H1 (cell line): ENCODE measurements at regions not wholly inside any gene's neighbourhood (a gene's known extent, or its start where the extent isn't known, plus 50 kb on each side); places are given as distances from the start of the nearest gene placed in this dataset.
A peak's percentile ranks its signal among the peaks of the same experiment; 100 is the strongest.

Source experiments
- CTCF ChIA-PET: fragments of 300-600 bp; sonication (Branson Sonifier 250); formaldehyde crosslinking; loops from one replicate; lab custom pipeline; 2021; ENCODE audit not compliant: partially characterized antibody; lab: Charles Lee
- POLR2A ChIA-PET: fragments of 300-600 bp; sonication (Branson Sonifier 250); formaldehyde crosslinking; loops from one replicate; lab custom pipeline; 2021; ENCODE audit warnings: inconsistent platforms; ENCODE audit not compliant: partially characterized antibody; lab: Charles Lee
- DNase-seq, 2 experiments: peaks; one replicate each; pipeline versions ENCODE4 v3.0.0 to v3.0.0-alpha.2; 2010 to 2022; ENCODE audit warnings: low spot score in 2 of 2, low read depth in 1 of 2, mixed read lengths in 1 of 2
- FAIRE-seq: peaks from 2 replicates; lab custom pipeline; 2011; peaks lifted over from hg19 to GRCh38; lab: Jason Lieb, UNC
- H2AFZ ChIP-seq: 2 replicates; pipeline ENCODE4 v1.8.1; 2012; ENCODE audit warnings: low read length, inconsistent platforms
- H2AK5ac ChIP-seq: 2 replicates; pipeline ENCODE4 v1.6.1; 2013; ENCODE audit warnings: low read depth, low read length
- H2BK120ac ChIP-seq: replicated peaks from 2 replicates; pipeline ENCODE3; 2013; ENCODE audit warnings: low read depth, low read length, inconsistent platforms
- H2BK12ac ChIP-seq: 2 replicates; pipeline ENCODE4 v1.6.1; 2013; ENCODE audit warnings: low read depth, low read length
- H2BK15ac ChIP-seq: 2 replicates; pipeline ENCODE4 v1.6.1; 2013; ENCODE audit warnings: low read length
- H2BK20ac ChIP-seq: 2 replicates; pipeline ENCODE4 v1.6.1; 2013; ENCODE audit warnings: low read length
- H2BK5ac ChIP-seq: 2 replicates; pipeline ENCODE4 v1.6.1; 2013; ENCODE audit warnings: low read depth, low read length
- H3K14ac ChIP-seq: 2 replicates; pipeline ENCODE4 v1.6.1; 2013; ENCODE audit warnings: inconsistent platforms; ENCODE audit not compliant: insufficient read length
- H3K18ac ChIP-seq: 2 replicates; pipeline ENCODE4 v1.6.1; 2013; ENCODE audit warnings: low read length; ENCODE audit errors: extremely low read depth
- H3K23ac ChIP-seq: 2 replicates; pipeline ENCODE4 v1.6.1; 2013; ENCODE audit warnings: inconsistent platforms; ENCODE audit not compliant: insufficient read length
- H3K23me2 ChIP-seq: 2 replicates; pipeline ENCODE4 v1.6.1; 2013; ENCODE audit warnings: low read depth, low read length
- H3K27ac ChIP-seq: 2 replicates; pipeline ENCODE4 v1.6.1; 2011; ENCODE audit warnings: low read depth, low read length, inconsistent platforms
- H3K27me3 ChIP-seq, 4 experiments: replicated peaks in 1 of 4; 1 replicate in 1 of 4; 2 replicates in 3 of 4; pipeline versions ENCODE4 v1.6.1 to v1.8.1; 2011 to 2013; ENCODE audit warnings: low read length in 3 of 4, mild to moderate bottlenecking in 3 of 4, inconsistent platforms in 2 of 4, mixed read lengths in 2 of 4, moderate library complexity in 1 of 4; ENCODE audit not compliant: control insufficient read depth in 3 of 4, insufficient read depth in 3 of 4; ENCODE audit errors: extremely low read depth in 1 of 4
- H3K36me3 ChIP-seq, 4 experiments: 2 replicates each; pipeline versions ENCODE4 v1.6.1 to v1.8.1; 2011 to 2013; ENCODE audit warnings: mild to moderate bottlenecking in 4 of 4, low read length in 3 of 4, moderate library complexity in 2 of 4, control low read depth in 1 of 4, inconsistent platforms in 1 of 4; ENCODE audit not compliant: insufficient read depth in 4 of 4, control insufficient read depth in 2 of 4
- H3K4ac ChIP-seq: replicated peaks from 2 replicates; pipeline ENCODE3; 2013; ENCODE audit warnings: low read length, low read depth, mixed read lengths, inconsistent platforms; ENCODE audit not compliant: insufficient read length
- H3K4me1 ChIP-seq, 4 experiments: replicated peaks in 1 of 4; 1 replicate in 1 of 4; 2 replicates in 3 of 4; pipeline versions ENCODE4 v1.6.1 to v1.8.1; 2011 to 2013; ENCODE audit warnings: low read length in 3 of 4, inconsistent platforms in 2 of 4, mixed read lengths in 1 of 4; ENCODE audit not compliant: insufficient read depth in 4 of 4, control insufficient read depth in 3 of 4
- H3K4me2 ChIP-seq, 2 experiments: 2 replicates each; pipeline versions ENCODE4 v1.6.1 to v1.8.1; 2011 to 2013; ENCODE audit warnings: low read depth in 2 of 2, low read length in 2 of 2, control low read depth in 1 of 2, inconsistent platforms in 1 of 2, mild to moderate bottlenecking in 1 of 2; ENCODE audit not compliant: insufficient read depth in 1 of 2
- H3K4me3 ChIP-seq, 4 experiments: fragments of 200-600, 300-600 bp in 1 of 4; sonication (generic), shearing (Covaris generic), sonication (Bioruptor Twin) in 1 of 4; 2 replicates each; pipeline versions ENCODE4 v1.5.1 to v1.8.1; 2011 to 2016; ENCODE audit warnings: low read length in 4 of 4, low read depth in 3 of 4, control low read depth in 2 of 4, inconsistent platforms in 2 of 4, mild to moderate bottlenecking in 2 of 4, mixed read lengths in 1 of 4, moderate library complexity in 1 of 4; ENCODE audit not compliant: insufficient read depth in 2 of 4; ENCODE audit errors: extremely low read depth in 1 of 4
- H3K56ac ChIP-seq: replicated peaks from 2 replicates; pipeline ENCODE3; 2013; ENCODE audit warnings: low read depth, mild to moderate bottlenecking, mixed read lengths, low read length, inconsistent platforms; ENCODE audit not compliant: insufficient read length
- H3K79me1 ChIP-seq: 2 replicates; pipeline ENCODE4 v1.6.1; 2013; ENCODE audit warnings: low read depth, low read length, control low read depth
- H3K79me2 ChIP-seq, 2 experiments: 2 replicates each; pipeline versions ENCODE4 v1.6.1 to v1.8.1; 2012 to 2013; ENCODE audit warnings: low read length in 2 of 2, mild to moderate bottlenecking in 2 of 2, inconsistent platforms in 1 of 2; ENCODE audit not compliant: insufficient read depth in 2 of 2, control insufficient read depth in 1 of 2
- H3K9ac ChIP-seq, 4 experiments: replicated peaks in 1 of 4; 1 replicate in 1 of 4; 2 replicates in 3 of 4; pipeline versions ENCODE4 v1.6.1 to v1.8.1; 2011 to 2013; ENCODE audit warnings: low read depth in 3 of 4, low read length in 3 of 4, control low read depth in 2 of 4, mild to moderate bottlenecking in 2 of 4, moderate library complexity in 2 of 4, inconsistent platforms in 1 of 4; ENCODE audit errors: extremely low read depth in 1 of 4
- H3K9me3 ChIP-seq, 2 experiments: 2 replicates each; pipeline versions ENCODE4 v1.6.1 to v1.8.1; 2012 to 2013; ENCODE audit warnings: mild to moderate bottlenecking in 2 of 2, moderate library complexity in 2 of 2, control low read depth in 1 of 2, inconsistent platforms in 1 of 2, low read depth in 1 of 2, low read length in 1 of 2, mixed read lengths in 1 of 2; ENCODE audit not compliant: insufficient read depth in 2 of 2
- H4K20me1 ChIP-seq, 2 experiments: replicated peaks in 1 of 2; 2 replicates each; pipeline versions ENCODE3 to v1.8.1; 2011 to 2013; ENCODE audit warnings: inconsistent platforms in 2 of 2, low read length in 2 of 2, mild to moderate bottlenecking in 1 of 2; ENCODE audit not compliant: insufficient read depth in 2 of 2, control insufficient read depth in 1 of 2
- H4K5ac ChIP-seq: 2 replicates; pipeline ENCODE4 v1.6.1; 2013; ENCODE audit warnings: low read length, low read depth, mixed read lengths, inconsistent platforms; ENCODE audit not compliant: insufficient read length
- H4K8ac ChIP-seq: 2 replicates; pipeline ENCODE4 v1.8.0; 2013; ENCODE audit warnings: mild to moderate bottlenecking, moderate library complexity, low read length, inconsistent platforms; ENCODE audit not compliant: insufficient read depth; ENCODE audit errors: extremely low read depth
- H4K91ac ChIP-seq: replicated peaks from 2 replicates; pipeline ENCODE3; 2013; ENCODE audit warnings: low read length, mixed read lengths, inconsistent platforms; ENCODE audit not compliant: insufficient read length
- ASH2L ChIP-seq: fragments of 200-600, 300-600 bp; sonication (generic); IDR thresholded peaks from one replicate; pipeline ENCODE4 v1.7.1; 2017; ENCODE audit warnings: low read length
- BACH1 ChIP-seq: IDR thresholded peaks from 2 replicates; pipeline ENCODE4 v1.6.1; 2012; ENCODE audit warnings: low read length, improper control_type of control experiment
- BRCA1 ChIP-seq: IDR thresholded peaks from 2 replicates; pipeline ENCODE4 v1.6.1; 2012; ENCODE audit warnings: low read depth, low read length, improper control_type of control experiment
- EGR1 ChIP-seq: IDR thresholded peaks from 2 replicates; pipeline ENCODE4 v1.6.1; 2011; ENCODE audit warnings: low read depth, low read length, borderline replicate concordance
- GTF2F1 ChIP-seq: IDR thresholded peaks from 2 replicates; pipeline ENCODE4 v1.6.1; 2012; ENCODE audit warnings: low read depth, low read length, improper control_type of control experiment, borderline replicate concordance
- JUND ChIP-seq: IDR thresholded peaks from 2 replicates; pipeline ENCODE4 v1.6.1; 2011; ENCODE audit warnings: mild to moderate bottlenecking, improper control_type of control experiment, low read length
- KDM5A ChIP-seq: fragments of 200-600 bp; IDR thresholded peaks from 2 replicates; pipeline ENCODE4 v1.7.1; 2012; ENCODE audit warnings: mild to moderate bottlenecking, low read length, inconsistent platforms, mixed read lengths
- MAFK ChIP-seq: IDR thresholded peaks from 2 replicates; pipeline ENCODE4 v1.6.1; 2012; ENCODE audit warnings: low read depth, mild to moderate bottlenecking, improper control_type of control experiment, low read length
- SRF ChIP-seq: IDR thresholded peaks from 2 replicates; pipeline ENCODE4 v1.6.1; 2011; ENCODE audit warnings: mild to moderate bottlenecking, low read depth, low read length, moderate library complexity
- WGBS, 2 experiments: shearing (Covaris generic) in 1 of 2; methylation state at CpG; one replicate each; pipeline versions ENCODE4 v1.1.6 to v1.1.7; 2013 to 2015; ENCODE audit warnings: low lambda C conversion rate in 2 of 2, mixed read lengths in 2 of 2, inconsistent platforms in 1 of 2, low coverage in 1 of 2, missing lambda C conversion rate in 1 of 2; ENCODE audit not compliant: insufficient replicate concordance in 2 of 2, insufficient coverage in 1 of 2, insufficient read length in 1 of 2; ENCODE audit errors: extremely low coverage in 1 of 2, missing lambda C conversion rate in 1 of 2; 5-methylcytosine and 5-hydroxymethylcytosine counted together

DNA sequence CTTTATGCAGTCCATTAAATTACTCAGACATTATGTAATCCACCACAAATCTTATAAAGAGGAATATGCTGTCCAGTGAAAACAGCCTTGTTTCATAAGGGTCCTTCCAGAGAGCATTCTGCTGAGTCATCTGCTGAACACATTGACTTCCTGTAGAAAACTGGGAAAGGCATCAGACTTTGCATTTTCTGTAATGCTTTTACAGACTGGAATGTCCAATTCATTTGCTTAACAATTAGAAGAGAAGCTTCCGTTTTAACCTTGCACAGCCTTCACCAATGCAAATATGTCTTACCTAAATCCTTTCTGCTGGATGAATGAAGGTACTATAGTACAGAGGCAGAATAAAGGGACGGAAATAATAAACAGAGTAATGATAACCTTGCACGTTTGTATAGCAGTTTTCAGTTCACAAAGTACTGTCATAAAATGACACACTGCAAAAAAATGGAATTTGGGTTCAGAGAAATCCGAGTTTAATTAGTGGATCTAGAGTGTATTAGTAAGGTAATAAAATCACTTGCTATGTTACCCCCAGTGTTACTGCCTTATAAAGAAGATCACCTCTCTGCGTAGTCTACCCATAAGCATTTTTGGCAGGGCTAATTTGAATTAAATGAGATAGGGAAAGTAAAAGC lies 301.5 kb downstream of the PYDC2 start:
- no peaks in the 10 kb centered on the region for H3K9me3 ChIP-seq
- no peak overlapping the region for H2AFZ ChIP-seq
- H2BK15ac ChIP-seq = no peak overlapping the region
- H3K79me2 ChIP-seq = no peaks in the 10 kb centered on the region
- H4K20me1 ChIP-seq = no peaks in the 10 kb centered on the region
- H2AK5ac ChIP-seq = no peak overlapping the region
- no peak overlapping the region for H2BK20ac ChIP-seq
- no peak overlapping the region for H2BK120ac ChIP-seq
- H3K4ac ChIP-seq = no peak overlapping the region
- no peak overlapping the region for H3K4me3 ChIP-seq
- POLR2A ChIA-PET = no interaction called here
- no peak overlapping the region for H2BK12ac ChIP-seq
- no peaks in the 10 kb centered on the region for H3K79me1 ChIP-seq
- H3K14ac ChIP-seq = no peak overlapping the region
- H3K4me1 ChIP-seq = peaks cover 0 to 5% (median 1%) of the 10 kb centered on the region in 4 experiments; a peak in 1 of 7 replicates
- H3K4me2 ChIP-seq = peak overlapping the region; percentile 3 to 11; a peak in 1 of 4 replicates
- H3K56ac ChIP-seq = no peak overlapping the region
- H3K23me2 ChIP-seq = no peaks in the 10 kb centered on the region; the same call in 1 of the 2 replicates
- no peak overlapping the region for H4K91ac ChIP-seq
- 63% methylated on average over 5 of the region's 5 CpGs; no CpG with 5 or more reads in 1 of the 2 experiments for WGBS, 2 experiments
- H3K27ac ChIP-seq = no peak overlapping the region
- no peak overlapping the region for H3K18ac ChIP-seq
- no peak overlapping the region for H4K8ac ChIP-seq
- no peak overlapping the region for H3K23ac ChIP-seq
- no peak overlapping the region for H4K5ac ChIP-seq
- peak; percentile 85 for TF ChIP-seq MAFK
- TF ChIP-seq SRF = no peak
- 0 out of 2 replicates have a peak, but pooled peaks have one; percentile 56 for TF ChIP-seq JUND
- no peak for TF ChIP-seq ASH2L
- no peak for TF ChIP-seq EGR1
- TF ChIP-seq BACH1 = peak; percentile 93
- TF ChIP-seq GTF2F1 = no peak
- TF ChIP-seq KDM5A = no peak
- TF ChIP-seq BRCA1 = no peak
- H3K36me3 ChIP-seq = no peaks in the 10 kb centered on the region
- CTCF ChIA-PET = no interaction called here
- no peak overlapping the region for H2BK5ac ChIP-seq
- H3K27me3 ChIP-seq = no peaks in the 10 kb centered on the region
- H3K9ac ChIP-seq = no peak overlapping the region; a peak in 1 of 7 replicates
- FAIRE-seq (no peak), DNase-seq (no peak)
